ENCODE measurements at regions not wholly inside any gene's neighbourhood (a gene's known extent, or its start where the extent isn't known, plus 50 kb on each side); places are given as distances from the start of the nearest gene placed in this dataset.
"Not testable (repeated sequence)": the region's sequence is repeated elsewhere in the genome, so short reads cannot be mapped to it uniquely, and the experiment has no call there.

DNA sequence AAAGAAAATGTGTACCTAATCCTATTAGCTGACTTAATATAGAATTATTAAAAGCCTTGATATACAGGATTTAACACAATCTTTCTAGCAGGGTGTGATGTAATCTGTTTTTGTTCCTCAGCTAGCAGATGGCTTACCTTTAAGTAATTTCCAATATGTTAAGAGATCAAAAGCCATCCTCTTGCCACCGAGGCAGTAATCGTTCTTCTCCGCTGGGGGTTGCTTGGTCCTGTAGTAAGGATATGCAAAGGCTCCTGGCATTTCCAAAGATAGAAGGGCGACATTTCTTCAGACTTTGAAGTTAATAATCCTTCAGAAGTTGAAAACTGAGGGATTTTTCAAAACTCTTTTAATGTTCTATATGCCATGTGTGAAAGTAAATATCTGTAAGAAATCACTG is 156.4 kb downstream of the FZD1 start:
- H3K27me3 Mint-ChIP-seq (ENCODE audit: low read depth): no peaks in the 10 kb centered on the region
- H3K27ac Mint-ChIP-seq: no peak overlapping the region
- no peak for DNase-seq (ENCODE audit: low spot score)
- intact Hi-C loops (cut with micrococcal nuclease): no loop called here
- no peaks in the 10 kb centered on the region for H3K9me3 Mint-ChIP-seq
- H3K4me3 Mint-ChIP-seq (ENCODE audit: low read depth): no peak overlapping the region
- H3K36me3 Mint-ChIP-seq (ENCODE audit: low read depth): no peaks in the 10 kb centered on the region
- no peaks in the 10 kb centered on the region for H3K4me1 Mint-ChIP-seq (ENCODE audit: low read depth)

DNA sequence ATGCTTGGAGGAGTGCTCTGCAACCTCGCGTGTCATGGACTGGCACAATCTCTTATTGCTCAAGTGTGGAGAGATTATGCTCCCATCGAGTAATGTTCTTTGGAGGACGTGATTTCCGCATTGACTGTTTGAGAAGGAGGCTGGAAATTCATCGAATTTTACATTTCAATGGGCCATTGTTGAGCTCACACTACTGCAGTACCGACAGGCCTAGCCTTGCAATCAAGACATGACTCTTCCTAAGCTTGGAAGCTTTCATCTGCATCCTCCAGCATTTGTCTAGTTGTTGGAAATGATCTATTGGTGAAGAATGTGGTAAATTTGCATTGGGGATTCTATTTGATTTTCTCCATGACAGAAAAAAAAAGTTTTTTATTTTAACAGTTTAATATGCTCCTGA is 156.8 kb downstream of the FZD1 start:
- Mint-ChIP-seq H3K36me3 (ENCODE audit: low read depth) (no peaks in the 10 kb centered on the region), H3K27me3 (ENCODE audit: low read depth) (no peaks in the 10 kb centered on the region), H3K27ac (no peak overlapping the region), H3K4me1 (ENCODE audit: low read depth) (no peaks in the 10 kb centered on the region), H3K9me3 (no peaks in the 10 kb centered on the region), H3K4me3 (ENCODE audit: low read depth) (no peak overlapping the region)
- DNase-seq (ENCODE audit: low spot score): no peak
- intact Hi-C loops (cut with micrococcal nuclease): no loop called here

DNA sequence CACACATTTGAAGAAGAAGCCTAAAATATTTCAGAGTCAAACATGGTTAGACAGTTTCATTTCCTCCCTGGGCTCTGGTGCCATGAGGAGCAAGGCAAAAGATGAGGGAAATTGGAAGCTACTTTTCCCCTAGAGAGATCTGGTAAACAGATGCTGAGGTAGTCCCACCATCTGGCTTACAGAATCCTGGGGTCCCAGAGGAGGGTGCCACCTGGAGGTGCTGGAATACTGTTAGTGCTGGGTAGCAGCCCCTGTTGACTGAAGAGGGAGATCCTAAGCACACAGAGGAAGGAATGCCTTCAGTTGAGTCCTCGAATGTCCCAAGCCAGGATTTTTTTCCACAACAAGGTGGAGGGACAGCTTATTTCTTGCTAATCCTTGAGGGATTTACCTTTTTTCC is 160.1 kb downstream of the FZD1 start:
- no peaks in the 10 kb centered on the region for H3K9me3 Mint-ChIP-seq
- H3K27ac Mint-ChIP-seq: no peak overlapping the region
- no peak overlapping the region for H3K4me3 Mint-ChIP-seq (ENCODE audit: low read depth)
- H3K4me1 Mint-ChIP-seq (ENCODE audit: low read depth): no peaks in the 10 kb centered on the region
- intact Hi-C loops (cut with micrococcal nuclease): no loop called here
- H3K27me3 Mint-ChIP-seq (ENCODE audit: low read depth): no peaks in the 10 kb centered on the region
- no peak for DNase-seq (ENCODE audit: low spot score)
- H3K36me3 Mint-ChIP-seq (ENCODE audit: low read depth): no peaks in the 10 kb centered on the region

DNA sequence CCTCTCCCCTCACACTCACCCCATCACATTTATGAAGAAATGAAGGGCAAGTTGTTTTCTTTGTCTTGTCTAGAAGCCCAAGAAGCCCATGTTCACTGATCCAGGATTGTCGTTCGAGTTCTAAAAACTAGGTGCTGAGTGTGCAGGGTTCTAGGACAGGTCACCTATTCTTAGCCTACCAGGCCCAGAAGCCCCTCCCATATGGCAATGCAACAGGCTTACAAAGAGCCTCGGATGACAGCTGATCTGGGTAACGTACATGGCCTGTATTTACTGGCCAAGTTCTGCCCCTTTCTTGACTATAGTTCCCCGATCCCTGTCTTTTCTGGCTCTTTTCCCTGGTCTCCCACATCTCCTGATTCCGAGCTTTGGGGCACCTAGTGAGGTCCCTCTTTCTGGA is 160.9 kb downstream of the FZD1 start:
- Mint-ChIP-seq H3K4me3 (ENCODE audit: low read depth) (no peak overlapping the region), H3K4me1 (ENCODE audit: low read depth) (no peaks in the 10 kb centered on the region), H3K9me3 (no peaks in the 10 kb centered on the region), H3K27me3 (ENCODE audit: low read depth) (no peaks in the 10 kb centered on the region), H3K36me3 (ENCODE audit: low read depth) (no peaks in the 10 kb centered on the region), H3K27ac (no peak overlapping the region)
- DNase-seq (ENCODE audit: low spot score): no peak
- intact Hi-C loops (cut with micrococcal nuclease): no loop called here

DNA sequence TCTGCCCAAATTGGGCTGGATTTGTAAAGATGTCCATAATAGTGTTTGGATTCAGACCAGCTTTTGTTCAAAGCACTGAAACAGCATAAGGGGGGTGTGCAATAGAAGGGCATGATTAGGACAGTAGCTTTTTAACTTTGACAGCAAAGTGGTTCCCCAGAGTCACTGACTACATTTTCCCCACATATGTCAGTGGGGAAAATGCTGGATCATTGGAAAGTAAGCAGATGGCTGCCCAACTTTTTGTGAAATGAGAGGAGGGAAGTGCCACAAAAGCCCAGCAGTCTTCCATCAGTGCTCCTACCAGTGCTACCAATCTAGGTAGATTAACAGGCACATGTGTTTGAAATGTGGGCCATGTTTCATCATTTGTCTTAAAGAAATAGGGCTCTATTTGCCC is 162.8 kb downstream of the FZD1 start:
- Mint-ChIP-seq H3K36me3 (ENCODE audit: low read depth) (no peaks in the 10 kb centered on the region), H3K27me3 (ENCODE audit: low read depth) (no peaks in the 10 kb centered on the region), H3K27ac (no peak overlapping the region), H3K9me3 (no peaks in the 10 kb centered on the region), H3K4me1 (ENCODE audit: low read depth) (no peaks in the 10 kb centered on the region), H3K4me3 (ENCODE audit: low read depth) (no peak overlapping the region)
- DNase-seq (ENCODE audit: low spot score): no peak
- intact Hi-C loops (cut with micrococcal nuclease): no loop called here

DNA sequence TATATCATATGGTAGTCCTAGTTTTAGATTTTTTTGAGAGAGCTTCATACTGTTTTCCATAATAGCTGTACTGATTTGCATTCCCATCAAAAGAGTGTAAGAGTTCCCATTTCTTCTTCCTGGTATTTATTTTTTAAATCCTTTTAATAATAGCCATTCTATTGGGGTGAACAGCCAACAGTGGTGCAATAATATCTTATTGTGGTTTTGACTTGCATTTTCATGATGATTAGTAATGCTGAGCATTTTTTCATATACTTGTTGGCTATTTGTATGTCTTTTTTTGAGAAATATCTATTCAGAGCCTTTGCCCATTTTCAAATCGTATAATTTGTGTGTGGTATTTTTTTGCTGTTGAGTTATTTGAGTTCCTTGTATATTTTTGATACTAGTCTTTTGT is 167.4 kb downstream of the FZD1 start:
- no peak overlapping the region for H3K4me3 Mint-ChIP-seq (ENCODE audit: low read depth)
- H3K36me3 Mint-ChIP-seq (ENCODE audit: low read depth): no peaks in the 10 kb centered on the region
- no peaks in the 10 kb centered on the region for H3K4me1 Mint-ChIP-seq (ENCODE audit: low read depth)
- intact Hi-C loops (cut with micrococcal nuclease): no loop called here
- H3K9me3 Mint-ChIP-seq: no peaks in the 10 kb centered on the region
- H3K27ac Mint-ChIP-seq: no peak overlapping the region
- H3K27me3 Mint-ChIP-seq (ENCODE audit: low read depth): no peaks in the 10 kb centered on the region
- no peak for DNase-seq (ENCODE audit: low spot score)

DNA sequence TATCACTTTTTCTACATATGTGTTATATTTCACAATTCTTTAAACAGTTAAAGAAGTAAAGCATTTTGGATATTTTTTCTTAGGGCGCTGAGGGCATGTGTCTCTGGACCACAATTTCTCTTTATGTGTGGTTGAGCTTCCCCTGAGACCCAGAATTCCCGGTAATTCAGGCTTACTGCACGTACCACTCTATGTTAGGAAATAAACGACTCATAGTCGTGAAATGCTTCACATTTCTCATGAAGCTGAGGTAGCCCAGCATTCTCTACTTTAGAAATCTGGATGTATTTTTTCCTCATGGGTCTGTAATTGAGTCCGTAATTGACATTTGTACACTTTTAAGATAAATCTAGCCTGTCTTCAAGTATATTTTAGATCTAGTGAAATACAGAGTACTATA is 170.6 kb downstream of the FZD1 start:
- H3K27me3 Mint-ChIP-seq (ENCODE audit: low read depth): no peaks in the 10 kb centered on the region
- no peak overlapping the region for H3K4me3 Mint-ChIP-seq (ENCODE audit: low read depth)
- H3K9me3 Mint-ChIP-seq: peaks cover 9% of the 10 kb centered on the region
- no peaks in the 10 kb centered on the region for H3K36me3 Mint-ChIP-seq (ENCODE audit: low read depth)
- H3K27ac Mint-ChIP-seq: no peak overlapping the region
- DNase-seq (ENCODE audit: low spot score): no peak
- intact Hi-C loops (cut with micrococcal nuclease): no loop called here
- H3K4me1 Mint-ChIP-seq (ENCODE audit: low read depth): no peaks in the 10 kb centered on the region

DNA sequence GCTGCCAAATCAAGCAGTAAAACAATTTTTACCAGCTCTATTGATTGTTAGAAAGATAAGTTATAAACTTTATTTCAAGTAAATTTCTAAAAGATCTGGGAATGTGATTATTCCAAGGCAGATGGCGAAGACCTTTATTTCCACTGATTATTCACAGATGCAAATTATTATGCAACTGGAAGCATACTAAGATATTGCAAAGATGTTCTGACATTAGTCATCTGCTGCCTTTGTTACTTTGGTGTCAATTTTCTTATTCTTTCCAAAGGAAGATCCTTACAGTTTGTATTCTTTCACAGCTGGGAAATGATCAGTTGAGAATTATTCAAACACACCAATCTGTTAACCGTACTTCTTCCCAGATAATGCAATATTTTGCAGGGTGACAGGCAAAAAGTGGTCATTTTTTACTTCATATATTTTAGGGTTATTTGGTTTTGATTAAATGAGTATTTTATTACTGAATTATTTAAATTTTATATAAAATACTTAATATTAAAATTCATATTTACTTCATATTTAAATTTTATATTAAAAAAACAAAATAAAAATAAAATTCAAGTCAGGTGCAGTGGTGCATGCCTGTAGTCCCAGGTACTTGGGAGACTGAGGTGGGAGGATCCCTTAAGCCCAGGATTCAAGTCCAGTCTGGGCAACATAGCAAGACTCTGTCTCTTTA is 171.3 kb downstream of the FZD1 start:
- Mint-ChIP-seq H3K4me3 (ENCODE audit: low read depth) (no peak overlapping the region), H3K27me3 (ENCODE audit: low read depth) (no peaks in the 10 kb centered on the region), H3K36me3 (ENCODE audit: low read depth) (no peaks in the 10 kb centered on the region), H3K9me3 (peaks cover 9% of the 10 kb centered on the region), H3K4me1 (ENCODE audit: low read depth) (no peaks in the 10 kb centered on the region), H3K27ac (no peak overlapping the region)
- DNase-seq (ENCODE audit: low spot score): no peak
- intact Hi-C loops (cut with micrococcal nuclease): no loop called here

DNA sequence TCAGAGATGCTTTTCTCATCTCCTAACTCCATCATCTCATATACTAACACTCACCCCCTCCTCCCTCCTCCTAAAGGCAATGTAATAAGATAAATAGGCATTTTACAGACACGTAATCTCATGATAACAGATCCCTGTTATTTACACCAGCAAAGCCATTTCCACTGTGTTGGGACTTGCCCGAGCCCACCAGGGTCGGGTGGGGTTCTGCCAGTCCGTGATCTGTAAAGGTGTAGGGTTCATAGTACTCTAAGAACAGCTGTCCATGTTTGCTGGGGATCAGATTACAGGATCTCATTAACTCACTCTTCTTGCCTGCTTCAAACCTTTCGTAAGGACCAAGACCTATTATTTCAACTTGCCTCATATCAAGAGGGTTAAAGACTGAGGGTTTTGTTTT is 172.4 kb downstream of the FZD1 start:
- DNase-seq (ENCODE audit: low spot score): no peak

DNA sequence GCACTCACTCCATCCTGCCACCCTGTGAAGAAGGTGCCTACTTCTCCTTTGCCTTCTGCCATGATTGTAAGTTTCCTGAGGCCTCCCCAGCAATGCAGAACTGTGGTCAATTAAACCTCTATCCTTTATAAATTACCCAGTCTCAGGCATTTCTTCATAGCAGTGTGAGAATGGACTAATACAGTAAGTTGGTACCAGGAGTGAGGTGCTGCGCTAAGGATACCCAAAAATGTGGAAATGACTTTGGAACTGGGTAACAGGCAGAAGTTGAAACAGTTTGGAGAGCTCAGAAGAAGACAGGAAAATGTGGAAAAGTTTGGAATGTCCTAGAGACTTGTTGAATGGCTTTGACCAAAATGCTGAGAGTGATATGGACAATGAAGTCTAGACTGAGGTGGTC is 176.0 kb downstream of the FZD1 start:
- intact Hi-C loops (cut with micrococcal nuclease); DNase-seq (ENCODE audit: low spot score); H3K27me3 Mint-ChIP-seq (ENCODE audit: low read depth); H3K4me3 Mint-ChIP-seq (ENCODE audit: low read depth); H3K36me3 Mint-ChIP-seq (ENCODE audit: low read depth); H3K4me1 Mint-ChIP-seq (ENCODE audit: low read depth); H3K9me3 Mint-ChIP-seq; H3K27ac Mint-ChIP-seq: not testable (repeated sequence)

More for the DNA sequence above, 172.4 kb downstream of the FZD1 start:
- Mint-ChIP-seq H3K36me3 (ENCODE audit: low read depth) (no peaks in the 10 kb centered on the region), H3K4me1 (ENCODE audit: low read depth) (no peaks in the 10 kb centered on the region), H3K27ac (no peak overlapping the region), H3K27me3 (ENCODE audit: low read depth) (no peaks in the 10 kb centered on the region), H3K9me3 (peaks cover 9% of the 10 kb centered on the region), H3K4me3 (ENCODE audit: low read depth) (no peak overlapping the region)
- intact Hi-C loops (cut with micrococcal nuclease): no loop called here

DNA sequence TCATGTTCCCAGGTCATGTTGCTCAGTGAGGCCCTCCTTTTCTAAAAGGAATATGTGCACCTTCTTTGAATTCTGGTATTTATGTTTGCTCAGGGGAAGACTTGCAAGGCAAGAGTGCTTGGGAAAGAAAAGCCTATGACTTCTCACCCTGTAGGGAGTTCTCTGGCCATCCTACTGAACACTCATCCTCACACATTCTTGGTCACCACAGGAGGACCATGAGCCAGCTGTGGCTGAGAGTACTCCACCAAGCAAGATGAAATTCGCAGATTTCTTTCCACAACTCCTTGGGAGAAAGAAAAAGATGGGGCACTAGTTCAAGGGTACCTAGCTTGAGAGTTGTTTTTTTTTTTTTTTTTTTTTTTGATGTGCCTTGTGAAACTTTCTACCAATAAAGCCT is 179.6 kb downstream of the FZD1 start:
- DNase-seq (ENCODE audit: low spot score): no peak
- H3K36me3 Mint-ChIP-seq (ENCODE audit: low read depth): no peaks in the 10 kb centered on the region
- no peak overlapping the region for H3K27ac Mint-ChIP-seq
- intact Hi-C loops (cut with micrococcal nuclease): no loop called here
- no peak overlapping the region for H3K4me3 Mint-ChIP-seq (ENCODE audit: low read depth)
- no peaks in the 10 kb centered on the region for H3K4me1 Mint-ChIP-seq (ENCODE audit: low read depth)
- no peaks in the 10 kb centered on the region for H3K27me3 Mint-ChIP-seq (ENCODE audit: low read depth)
- peaks cover 19% of the 10 kb centered on the region for H3K9me3 Mint-ChIP-seq

DNA sequence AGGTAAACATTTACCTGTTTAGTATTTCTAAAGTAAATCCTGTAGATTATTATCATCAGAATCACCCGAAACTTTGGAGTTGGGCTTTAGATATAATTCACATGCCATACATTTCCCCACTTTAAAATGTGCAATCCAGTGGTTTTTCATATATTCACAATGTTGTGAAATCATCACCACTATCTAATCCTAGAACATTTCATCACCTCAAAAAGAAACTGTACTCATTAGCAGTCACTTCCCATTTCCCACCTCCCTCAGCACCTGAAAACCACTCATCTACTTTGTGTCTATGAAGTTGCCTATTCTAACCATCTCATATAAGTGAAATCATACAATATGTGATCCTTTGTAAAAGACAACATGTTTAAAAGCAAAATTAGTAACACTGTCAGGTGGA is 182.6 kb downstream of the FZD1 start:
- H3K9me3 Mint-ChIP-seq: peaks cover 21% of the 10 kb centered on the region
- H3K36me3 Mint-ChIP-seq (ENCODE audit: low read depth): no peaks in the 10 kb centered on the region
- no peak for DNase-seq (ENCODE audit: low spot score)
- no peak overlapping the region for H3K4me3 Mint-ChIP-seq (ENCODE audit: low read depth)
- no peaks in the 10 kb centered on the region for H3K4me1 Mint-ChIP-seq (ENCODE audit: low read depth)
- intact Hi-C loops (cut with micrococcal nuclease): no loop called here
- no peaks in the 10 kb centered on the region for H3K27me3 Mint-ChIP-seq (ENCODE audit: low read depth)
- no peak overlapping the region for H3K27ac Mint-ChIP-seq

DNA sequence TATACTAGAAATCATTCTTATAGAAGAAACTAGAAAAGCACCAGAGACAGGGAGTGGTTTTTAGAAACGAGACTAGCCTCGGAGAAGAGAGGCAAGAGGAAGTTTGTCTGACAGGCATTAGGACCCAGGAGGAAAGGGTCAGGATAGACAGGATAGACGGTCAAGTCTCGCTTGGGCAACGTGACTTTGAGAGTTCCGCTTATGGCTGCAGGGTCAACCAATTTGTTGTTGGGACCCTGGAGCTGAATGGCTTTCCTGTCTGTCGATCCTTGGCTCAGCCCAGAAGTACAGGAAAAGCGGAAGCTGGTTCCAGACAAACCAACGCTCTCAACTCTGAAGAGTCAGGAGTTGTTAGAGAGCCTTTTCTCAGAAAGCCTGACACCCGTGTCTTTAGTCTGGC is 191.2 kb downstream of the FZD1 start:
- no peaks in the 10 kb centered on the region for H3K27me3 Mint-ChIP-seq (ENCODE audit: low read depth)
- no peaks in the 10 kb centered on the region for H3K36me3 Mint-ChIP-seq (ENCODE audit: low read depth)
- no peak overlapping the region for H3K4me3 Mint-ChIP-seq (ENCODE audit: low read depth)
- no peak for DNase-seq (ENCODE audit: low spot score)
- H3K27ac Mint-ChIP-seq: no peak overlapping the region
- intact Hi-C loops (cut with micrococcal nuclease): no loop called here
- peaks cover 18% of the 10 kb centered on the region for H3K9me3 Mint-ChIP-seq
- H3K4me1 Mint-ChIP-seq (ENCODE audit: low read depth): no peaks in the 10 kb centered on the region

DNA sequence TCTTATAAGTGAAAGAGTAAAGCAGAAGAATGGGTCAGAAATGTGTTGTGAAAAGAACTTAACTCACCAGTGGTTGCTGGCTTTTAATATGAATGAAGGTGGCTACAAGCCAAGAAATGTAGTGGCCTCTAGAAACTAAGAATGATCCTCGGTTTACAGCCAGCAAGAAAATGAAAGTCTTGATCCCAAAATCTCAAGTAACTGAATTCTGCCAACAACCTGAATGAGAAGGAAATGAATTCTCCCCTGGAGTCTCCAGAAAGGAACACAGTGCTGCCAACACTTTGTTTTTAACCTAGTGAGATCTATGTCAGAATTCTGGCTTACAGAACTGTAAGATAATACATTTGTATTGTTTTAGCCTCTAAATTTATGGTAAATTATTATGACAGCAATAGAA is 193.0 kb downstream of the FZD1 start:
- intact Hi-C loops (cut with micrococcal nuclease): no loop called here

More for the DNA sequence above, 193.0 kb downstream of the FZD1 start:
- H3K27me3 Mint-ChIP-seq (ENCODE audit: low read depth): no peaks in the 10 kb centered on the region
- DNase-seq (ENCODE audit: low spot score): no peak
- H3K27ac Mint-ChIP-seq: no peak overlapping the region
- no peaks in the 10 kb centered on the region for H3K4me1 Mint-ChIP-seq (ENCODE audit: low read depth)
- H3K4me3 Mint-ChIP-seq (ENCODE audit: low read depth): no peak overlapping the region
- no peaks in the 10 kb centered on the region for H3K36me3 Mint-ChIP-seq (ENCODE audit: low read depth)
- H3K9me3 Mint-ChIP-seq: peaks cover 18% of the 10 kb centered on the region
